SK-N-SH (cell line): ENCODE measurements at regions not wholly inside any gene's neighbourhood (a gene's known extent, or its start where the extent isn't known, plus 50 kb on each side); places are given as distances from the start of the nearest gene placed in this dataset.

Source experiments
- EP300 ChIP-seq, 2 experiments: IDR thresholded peaks; 2 replicates each; pipeline versions ENCODE4 v1.4.0 to v1.6.1; 2012; ENCODE audit warnings: borderline replicate concordance in 1 of 2, low read depth in 1 of 2, low read length in 1 of 2
- RCOR1 ChIP-seq: fragments of 150-350 bp; IDR thresholded peaks from 2 replicates; pipeline ENCODE4 v1.6.1; 2017; ENCODE audit warnings: antibody characterized with exemption, low read length
- REST ChIP-seq: IDR thresholded peaks from 2 replicates; pipeline ENCODE4 v1.6.1; 2012; ENCODE audit warnings: mild to moderate bottlenecking, low read depth, low read length, moderate library complexity
- USF2 ChIP-seq: fragments of 150-350 bp; IDR thresholded peaks from 2 replicates; pipeline ENCODE4 v1.6.1; 2017; ENCODE audit warnings: antibody characterized with exemption, low read length, low read depth, borderline replicate concordance
- TF ChIP-seq, protein P1 (sequence below): fragments of 200-600 bp; sonication (generic); IDR thresholded peaks from 2 replicates; pipeline ENCODE4 v1.6.1; 2017; ENCODE audit warnings: antibody characterized with exemption, mild to moderate bottlenecking, moderate library complexity
- TF ChIP-seq, protein P2 (sequence below): IDR thresholded peaks from 2 replicates; pipeline ENCODE4 v1.4.0; 2012; ENCODE audit warnings: low read depth
- TF ChIP-seq, protein P3 (sequence below): IDR thresholded peaks from 2 replicates; pipeline ENCODE4 v1.4.0; 2012; ENCODE audit warnings: low read depth, borderline replicate concordance

- TF ChIP-seq, protein P1, sequence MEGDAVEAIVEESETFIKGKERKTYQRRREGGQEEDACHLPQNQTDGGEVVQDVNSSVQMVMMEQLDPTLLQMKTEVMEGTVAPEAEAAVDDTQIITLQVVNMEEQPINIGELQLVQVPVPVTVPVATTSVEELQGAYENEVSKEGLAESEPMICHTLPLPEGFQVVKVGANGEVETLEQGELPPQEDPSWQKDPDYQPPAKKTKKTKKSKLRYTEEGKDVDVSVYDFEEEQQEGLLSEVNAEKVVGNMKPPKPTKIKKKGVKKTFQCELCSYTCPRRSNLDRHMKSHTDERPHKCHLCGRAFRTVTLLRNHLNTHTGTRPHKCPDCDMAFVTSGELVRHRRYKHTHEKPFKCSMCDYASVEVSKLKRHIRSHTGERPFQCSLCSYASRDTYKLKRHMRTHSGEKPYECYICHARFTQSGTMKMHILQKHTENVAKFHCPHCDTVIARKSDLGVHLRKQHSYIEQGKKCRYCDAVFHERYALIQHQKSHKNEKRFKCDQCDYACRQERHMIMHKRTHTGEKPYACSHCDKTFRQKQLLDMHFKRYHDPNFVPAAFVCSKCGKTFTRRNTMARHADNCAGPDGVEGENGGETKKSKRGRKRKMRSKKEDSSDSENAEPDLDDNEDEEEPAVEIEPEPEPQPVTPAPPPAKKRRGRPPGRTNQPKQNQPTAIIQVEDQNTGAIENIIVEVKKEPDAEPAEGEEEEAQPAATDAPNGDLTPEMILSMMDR: no peak
- TF ChIP-seq REST: no peak
- TF ChIP-seq, protein P2, sequence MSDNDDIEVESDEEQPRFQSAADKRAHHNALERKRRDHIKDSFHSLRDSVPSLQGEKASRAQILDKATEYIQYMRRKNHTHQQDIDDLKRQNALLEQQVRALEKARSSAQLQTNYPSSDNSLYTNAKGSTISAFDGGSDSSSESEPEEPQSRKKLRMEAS: no peak
- TF ChIP-seq USF2: no peak
- TF ChIP-seq, protein P3, sequence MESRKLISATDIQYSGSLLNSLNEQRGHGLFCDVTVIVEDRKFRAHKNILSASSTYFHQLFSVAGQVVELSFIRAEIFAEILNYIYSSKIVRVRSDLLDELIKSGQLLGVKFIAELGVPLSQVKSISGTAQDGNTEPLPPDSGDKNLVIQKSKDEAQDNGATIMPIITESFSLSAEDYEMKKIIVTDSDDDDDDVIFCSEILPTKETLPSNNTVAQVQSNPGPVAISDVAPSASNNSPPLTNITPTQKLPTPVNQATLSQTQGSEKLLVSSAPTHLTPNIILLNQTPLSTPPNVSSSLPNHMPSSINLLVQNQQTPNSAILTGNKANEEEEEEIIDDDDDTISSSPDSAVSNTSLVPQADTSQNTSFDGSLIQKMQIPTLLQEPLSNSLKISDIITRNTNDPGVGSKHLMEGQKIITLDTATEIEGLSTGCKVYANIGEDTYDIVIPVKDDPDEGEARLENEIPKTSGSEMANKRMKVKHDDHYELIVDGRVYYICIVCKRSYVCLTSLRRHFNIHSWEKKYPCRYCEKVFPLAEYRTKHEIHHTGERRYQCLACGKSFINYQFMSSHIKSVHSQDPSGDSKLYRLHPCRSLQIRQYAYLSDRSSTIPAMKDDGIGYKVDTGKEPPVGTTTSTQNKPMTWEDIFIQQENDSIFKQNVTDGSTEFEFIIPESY: no peak
- no peak for TF ChIP-seq RCOR1
- TF ChIP-seq EP300 (IDR thresholded peaks at IDR 0.05; ENCODE audit: borderline replicate concordance in 1 of 2, low read depth in 1 of 2, low read length in 1 of 2): no peak
Measured at GRCh38 chr2:66701656-66702055, 266.7 kb downstream of the MEIS1 start.
